GM12878 (cell line): ENCODE measurements at regions not wholly inside any gene's neighbourhood (a gene's known extent, or its start where the extent isn't known, plus 50 kb on each side); places are given as distances from the start of the nearest gene placed in this dataset.

Experiments
- ATAC-seq: fragments of 200-7000 bp; cut with Tn5 transposase; 3 replicates; pipeline ENCODE4 v1.9.1; 2020; ENCODE audit warnings: mild to moderate bottlenecking, moderate library complexity
- BruUV-seq: library from RNA; stranded (reverse); fragments of 400-500 nt; replicated peaks from 2 replicates; lab custom pipeline; 2021; lab: Mats Ljungman, UMichigan
- CTCF ChIA-PET: fragments of 300-600 bp; sonication (Branson Sonifier 250); formaldehyde crosslinking; extraction: SDS; loops from one replicate; lab custom pipeline; 2021; ENCODE audit warnings: inconsistent platforms; lab: Yijun Ruan, JAX
- POLR2A ChIA-PET: fragments of 350-600 bp; formaldehyde crosslinking; extraction: SDS; loops from one replicate; lab custom pipeline; 2021; ENCODE audit warnings: inconsistent platforms; lab: Charles Lee
- RAD21 ChIA-PET: fragments of 300-600 bp; sonication (Branson Sonifier 250); formaldehyde crosslinking; loops from one replicate; lab custom pipeline; 2023; ENCODE audit warnings: antibody characterized with exemption; ENCODE audit not compliant: unreplicated experiment; lab: Charles Lee
- SMC1A ChIA-PET: fragments of 300-600 bp; sonication (Branson Sonifier 250); formaldehyde crosslinking; loops from one replicate; lab custom pipeline; 2023; ENCODE audit not compliant: unreplicated experiment, uncharacterized antibody; lab: Charles Lee
- DNase-seq: peaks from one replicate; pipeline ENCODE4 v3.0.0-alpha.2; 2011; ENCODE audit warnings: low read depth, low spot score
- FAIRE-seq: peaks from 3 replicates; lab custom pipeline; 2011; peaks lifted over from hg19 to GRCh38; lab: Jason Lieb, UNC
- H2AFZ ChIP-seq: 2 replicates; pipeline ENCODE4 v1.6.0; 2011; ENCODE audit warnings: low read depth, low read length, control low read depth; ENCODE audit not compliant: control insufficient read depth
- H3K27ac ChIP-seq: 2 replicates; pipeline ENCODE4 v1.5.1; 2011; ENCODE audit warnings: control low read depth; ENCODE audit not compliant: control insufficient read depth, insufficient read depth
- H3K27me3 ChIP-seq, 2 experiments: replicated peaks in 1 of 2; 2 replicates each; pipeline versions ENCODE4 v1.6.0 to v1.6.1; 2011; ENCODE audit warnings: low read length in 1 of 2; ENCODE audit not compliant: control insufficient read depth in 2 of 2, insufficient read depth in 2 of 2
- H3K36me3 ChIP-seq, 2 experiments: 2 replicates each; pipeline ENCODE4 v1.5.1; 2011; ENCODE audit warnings: low read length in 1 of 2; ENCODE audit not compliant: control insufficient read depth in 2 of 2, insufficient read depth in 2 of 2
- H3K4me1 ChIP-seq: 2 replicates; pipeline ENCODE4 v1.6.1; 2011; ENCODE audit warnings: mild to moderate bottlenecking, low read length, moderate library complexity, mixed read lengths; ENCODE audit not compliant: control insufficient read depth, insufficient read depth
- H3K4me2 ChIP-seq: 2 replicates; pipeline ENCODE4 v1.6.0; 2011; ENCODE audit warnings: control low read depth; ENCODE audit not compliant: control insufficient read depth, insufficient read depth
- H3K4me3 ChIP-seq: fragments of 200-600 bp; sonication (generic); 2 replicates; pipeline ENCODE4 v1.5.1; 2016
- H3K79me2 ChIP-seq: 2 replicates; pipeline ENCODE4 v1.6.0; 2011; ENCODE audit warnings: low read length; ENCODE audit not compliant: control insufficient read depth, insufficient read depth
- H3K9ac ChIP-seq: 2 replicates; pipeline ENCODE4 v1.8.0; 2011; ENCODE audit warnings: low read length, control low read depth, mixed read lengths; ENCODE audit not compliant: control insufficient read depth, insufficient read depth
- H3K9me3 ChIP-seq: replicated peaks from 3 replicates; pipeline ENCODE4 v1.5.1; 2011; ENCODE audit warnings: mild to moderate bottlenecking, low read length; ENCODE audit not compliant: control insufficient read depth, insufficient read depth
- H4K20me1 ChIP-seq: 2 replicates; pipeline ENCODE4 v1.6.0; 2011; ENCODE audit not compliant: control insufficient read depth, insufficient read depth
- HCFC1 ChIP-seq: fragments of 150-350 bp; IDR thresholded peaks from 2 replicates; pipeline ENCODE4 v1.6.1; 2014; ENCODE audit warnings: low read length
- TCF3 ChIP-seq: IDR thresholded peaks from 2 replicates; pipeline ENCODE4 v1.6.1; 2012; ENCODE audit warnings: low read depth, mild to moderate bottlenecking, low read length, borderline replicate concordance; ENCODE audit not compliant: insufficient read depth
- WGBS: methylation state at CpG from one replicate; pipeline ENCODE4 v1.1.6; 2016; ENCODE audit warnings: low lambda C conversion rate; ENCODE audit not compliant: insufficient replicate concordance, insufficient coverage; ENCODE audit errors: missing lambda C conversion rate; 5-methylcytosine and 5-hydroxymethylcytosine counted together
- in situ Hi-C: fragments of 300-500 bp; cut with MboI; formaldehyde crosslinking; loops from 9 replicates; pipeline ENCODE4 v1.14.3; 2018; ENCODE audit warnings: mixed read lengths
- intact Hi-C: fragments of 100-400 bp; cut with micrococcal nuclease; formaldehyde crosslinking; loops from one replicate; pipeline ENCODE4 v1.14.2; 2022; ENCODE audit not compliant: unreplicated experiment
- TF ChIP-seq, protein P1 (sequence below): IDR thresholded peaks from 2 replicates; pipeline ENCODE4 v1.6.1; 2012; ENCODE audit warnings: low read depth, low read length, improper control_type of control experiment
- TF ChIP-seq, protein P2 (sequence below): fragments of 450-650 bp; formaldehyde crosslinking; IDR thresholded peaks from 2 replicates; pipeline ENCODE4 v1.4.0; 2022; ENCODE audit warnings: mild to moderate bottlenecking, moderate library complexity

DNA sequence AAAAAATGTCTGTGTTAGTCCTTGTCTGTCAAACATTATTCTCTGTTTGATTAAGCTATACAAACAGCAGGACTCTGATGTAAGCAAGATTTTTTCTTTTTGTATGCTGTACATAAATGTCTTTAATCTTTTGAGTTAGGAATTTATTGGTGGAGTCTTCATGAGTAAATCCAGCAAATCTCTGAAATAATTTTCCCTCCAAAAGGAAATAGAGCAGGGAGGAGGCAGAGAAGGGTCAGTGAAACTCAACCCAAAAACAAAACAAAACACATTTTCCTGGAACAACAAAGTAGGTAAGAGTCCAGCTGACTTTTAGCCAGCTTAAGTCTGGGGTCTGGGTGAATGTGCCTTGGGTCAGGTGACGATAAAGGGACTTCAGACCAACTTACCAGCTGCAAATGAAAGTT, 113.7 kb downstream of the FOXA2 start:
- Histone ChIP-seq H3K36me3 (no peaks in the 10 kb centered on the region), H3K79me2 (no peaks in the 10 kb centered on the region), H3K27me3 (no peaks in the 10 kb centered on the region), H2AFZ (no peak overlapping the region), H3K27ac (no peak overlapping the region), H3K4me2 (no peak overlapping the region), H3K4me3 (no peak overlapping the region), H3K4me1 (no peaks in the 10 kb centered on the region), H3K9ac (no peak overlapping the region), H3K9me3 (no peaks in the 10 kb centered on the region; the same call in 2 of the 3 replicates), H4K20me1 (no peaks in the 10 kb centered on the region)
- FAIRE-seq (no peak), ATAC-seq (no peak), DNase-seq (no peak)
- ChIA-PET RAD21 (no interaction called here), POLR2A (no interaction called here), SMC1A (no interaction called here), CTCF (no interaction called here)
- 0% methylated on average over 1 of the region's 1 CpG for WGBS
- no TSS peak for BruUV-seq
- no peak for TF ChIP-seq HCFC1
- no peak for TF ChIP-seq TCF3
- TF ChIP-seq, protein P1, sequence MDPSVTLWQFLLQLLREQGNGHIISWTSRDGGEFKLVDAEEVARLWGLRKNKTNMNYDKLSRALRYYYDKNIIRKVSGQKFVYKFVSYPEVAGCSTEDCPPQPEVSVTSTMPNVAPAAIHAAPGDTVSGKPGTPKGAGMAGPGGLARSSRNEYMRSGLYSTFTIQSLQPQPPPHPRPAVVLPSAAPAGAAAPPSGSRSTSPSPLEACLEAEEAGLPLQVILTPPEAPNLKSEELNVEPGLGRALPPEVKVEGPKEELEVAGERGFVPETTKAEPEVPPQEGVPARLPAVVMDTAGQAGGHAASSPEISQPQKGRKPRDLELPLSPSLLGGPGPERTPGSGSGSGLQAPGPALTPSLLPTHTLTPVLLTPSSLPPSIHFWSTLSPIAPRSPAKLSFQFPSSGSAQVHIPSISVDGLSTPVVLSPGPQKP, result no peak
- TF ChIP-seq, protein P2, sequence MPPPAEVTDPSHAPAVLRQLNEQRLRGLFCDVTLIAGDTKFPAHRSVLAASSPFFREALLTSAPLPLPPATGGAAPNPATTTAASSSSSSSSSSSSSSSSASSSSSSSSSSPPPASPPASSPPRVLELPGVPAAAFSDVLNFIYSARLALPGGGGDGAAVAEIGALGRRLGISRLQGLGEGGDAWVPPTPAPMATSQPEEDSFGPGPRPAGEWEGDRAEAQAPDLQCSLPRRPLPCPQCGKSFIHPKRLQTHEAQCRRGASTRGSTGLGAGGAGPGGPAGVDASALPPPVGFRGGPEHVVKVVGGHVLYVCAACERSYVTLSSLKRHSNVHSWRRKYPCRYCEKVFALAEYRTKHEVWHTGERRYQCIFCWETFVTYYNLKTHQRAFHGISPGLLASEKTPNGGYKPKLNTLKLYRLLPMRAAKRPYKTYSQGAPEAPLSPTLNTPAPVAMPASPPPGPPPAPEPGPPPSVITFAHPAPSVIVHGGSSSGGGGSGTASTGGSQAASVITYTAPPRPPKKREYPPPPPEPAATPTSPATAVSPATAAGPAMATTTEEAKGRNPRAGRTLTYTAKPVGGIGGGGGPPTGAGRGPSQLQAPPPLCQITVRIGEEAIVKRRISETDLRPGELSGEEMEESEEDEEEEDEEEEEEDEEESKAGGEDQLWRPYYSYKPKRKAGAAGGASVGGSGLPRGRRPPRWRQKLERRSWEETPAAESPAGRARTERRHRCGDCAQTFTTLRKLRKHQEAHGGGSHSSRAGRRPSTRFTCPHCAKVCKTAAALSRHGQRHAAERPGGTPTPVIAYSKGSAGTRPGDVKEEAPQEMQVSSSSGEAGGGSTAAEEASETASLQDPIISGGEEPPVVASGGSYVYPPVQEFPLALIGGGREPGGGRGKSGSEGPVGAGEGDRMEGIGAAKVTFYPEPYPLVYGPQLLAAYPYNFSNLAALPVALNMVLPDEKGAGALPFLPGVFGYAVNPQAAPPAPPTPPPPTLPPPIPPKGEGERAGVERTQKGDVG (CRISPR knock-in tag), result no peak
- in situ Hi-C loops (no loop called here), intact Hi-C loops (no loop called here)
